Endodermal cell (in vitro differentiated cells): ENCODE measurements at regions not wholly inside any gene's neighbourhood (a gene's known extent, or its start where the extent isn't known, plus 50 kb on each side); places are given as distances from the start of the nearest gene placed in this dataset.

ENCODE experiments used
- DNase-seq: peaks from one replicate; pipeline ENCODE4 v3.0.0-alpha.2; 2017
- H3K27ac ChIP-seq: 2 replicates; pipeline ENCODE4 v1.5.1; 2013; ENCODE audit warnings: mild to moderate bottlenecking, low read depth, low read length, moderate library complexity
- H3K27me3 ChIP-seq: 2 replicates; pipeline ENCODE4 v1.6.1; 2013; ENCODE audit warnings: mild to moderate bottlenecking, low read length, moderate library complexity; ENCODE audit not compliant: insufficient read depth, control insufficient read depth, poor library complexity, severe bottlenecking
- H3K36me3 ChIP-seq: 2 replicates; pipeline ENCODE4 v1.7.0; 2013; ENCODE audit warnings: mild to moderate bottlenecking, low read length, moderate library complexity; ENCODE audit not compliant: control insufficient read depth, insufficient read depth
- H3K4me1 ChIP-seq: one replicate; pipeline ENCODE4 v1.7.0; 2013; ENCODE audit warnings: low read length; ENCODE audit not compliant: control insufficient read depth, insufficient read depth
- H3K4me3 ChIP-seq: 2 replicates; pipeline ENCODE4 v1.5.1; 2013; ENCODE audit warnings: mild to moderate bottlenecking, low read length, moderate library complexity
- H3K9ac ChIP-seq: 2 replicates; pipeline ENCODE4 v1.6.1; 2013; ENCODE audit warnings: mild to moderate bottlenecking, low read length, moderate library complexity; ENCODE audit not compliant: poor library complexity, severe bottlenecking; ENCODE audit errors: extremely low read depth
- H3K9me3 ChIP-seq: 2 replicates; pipeline ENCODE4 v1.6.1; 2013; ENCODE audit warnings: mild to moderate bottlenecking, low read length, moderate library complexity; ENCODE audit not compliant: control insufficient read depth
- H3K27ac Mint-ChIP-seq: 2 replicates; pipeline ENCODE4 v1.8.0; 2020; ENCODE audit warnings: mixed read lengths
- H3K27me3 Mint-ChIP-seq: 2 replicates; pipeline ENCODE4 v1.8.0; 2021; ENCODE audit warnings: mild to moderate bottlenecking, mixed read lengths; ENCODE audit not compliant: insufficient read depth
- H3K36me3 Mint-ChIP-seq: 2 replicates; pipeline ENCODE4 v1.8.0; 2020; ENCODE audit warnings: low read depth, mixed read lengths
- H3K4me1 Mint-ChIP-seq: 2 replicates; pipeline ENCODE4 v1.8.0; 2020; ENCODE audit warnings: mixed read lengths
- H3K4me3 Mint-ChIP-seq: 2 replicates; pipeline ENCODE4 v1.8.0; 2020; ENCODE audit warnings: mild to moderate bottlenecking, moderate library complexity, mixed read lengths
- H3K9me3 Mint-ChIP-seq: 2 replicates; pipeline ENCODE4 v1.8.0; 2020; ENCODE audit warnings: mild to moderate bottlenecking, mixed read lengths
- CTCF ChIP-seq: fragments of 200-600 bp; sonication (generic); conservative IDR thresholded peaks from 2 replicates; pipeline ENCODE4 v1.5.0; 2021; ENCODE audit warnings: antibody characterized with exemption, mild to moderate bottlenecking
- WGBS, 2 experiments: methylation state at CpG; one replicate each; pipeline versions ENCODE4 v1.1.5 to v1.1.7; 2013; ENCODE audit warnings: missing lambda C conversion rate in 2 of 2, mixed read lengths in 1 of 2; ENCODE audit not compliant: insufficient coverage in 1 of 2, insufficient read length in 1 of 2; 5-methylcytosine and 5-hydroxymethylcytosine counted together

GRCh38 chr3:98961161-98962155 is 60.0 kb upstream of the DCBLD2 start:
- no peaks in the 10 kb centered on the region for H3K9me3 ChIP-seq
- no peaks in the 10 kb centered on the region for H3K36me3 ChIP-seq
- DNase-seq: no peak
- no peak overlapping the region for H3K27ac Mint-ChIP-seq
- 94% methylated on average over 2 of the region's 2 CpGs; no CpG with 5 or more reads in 1 of the 2 experiments for WGBS, 2 experiments
- H3K4me1 ChIP-seq: no peaks in the 10 kb centered on the region
- no peaks in the 10 kb centered on the region for H3K36me3 Mint-ChIP-seq
- no peak overlapping the region for H3K4me3 Mint-ChIP-seq
- H3K27me3 Mint-ChIP-seq: no peaks in the 10 kb centered on the region
- no peaks in the 10 kb centered on the region for H3K27me3 ChIP-seq
- no peak overlapping the region for H3K9ac ChIP-seq
- TF ChIP-seq CTCF: no peak
- no peaks in the 10 kb centered on the region for H3K9me3 Mint-ChIP-seq
- H3K4me3 ChIP-seq: no peak overlapping the region
- H3K27ac ChIP-seq: no peak overlapping the region
- H3K4me1 Mint-ChIP-seq: no peaks in the 10 kb centered on the region

DNA sequence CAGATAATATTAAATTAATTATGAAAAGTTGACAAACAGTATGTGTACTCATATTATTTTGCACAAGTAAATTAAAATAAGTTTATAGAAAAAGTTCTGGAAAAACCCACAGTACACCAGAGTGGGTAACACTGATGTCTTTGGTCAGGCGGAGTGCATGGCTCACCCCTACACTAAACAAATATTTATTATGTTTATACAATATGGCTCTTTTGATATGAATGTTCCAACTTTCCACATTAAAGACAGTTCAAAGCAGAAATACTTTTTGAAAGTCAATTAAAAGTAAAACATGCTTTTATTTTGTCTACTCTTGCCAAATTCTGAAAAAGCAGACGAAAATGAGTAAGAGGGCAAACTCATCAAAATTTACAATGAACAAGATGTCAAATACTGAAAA is 56.2 kb upstream of the DCBLD2 start:
- Mint-ChIP-seq H3K4me1 (peaks cover 4% of the 10 kb centered on the region), H3K36me3 (no peaks in the 10 kb centered on the region), H3K27ac (no peak overlapping the region), H3K4me3 (no peak overlapping the region), H3K9me3 (no peaks in the 10 kb centered on the region), H3K27me3 (no peaks in the 10 kb centered on the region)
- no peak for DNase-seq
- H3K9me3 ChIP-seq: no peaks in the 10 kb centered on the region
- H3K4me3 ChIP-seq: no peak overlapping the region
- WGBS, 2 experiments: 100% methylated on average over 1 of the region's 2 CpGs; no CpG with 5 or more reads in 1 of the 2 experiments
- no peak overlapping the region for H3K27ac ChIP-seq
- no peaks in the 10 kb centered on the region for H3K27me3 ChIP-seq
- no peaks in the 10 kb centered on the region for H3K4me1 ChIP-seq
- H3K36me3 ChIP-seq: no peaks in the 10 kb centered on the region
- no peak overlapping the region for H3K9ac ChIP-seq
- no peak for TF ChIP-seq CTCF

- no peaks in the 10 kb centered on the region for H3K27me3 Mint-ChIP-seq
- no peaks in the 10 kb centered on the region for H3K9me3 Mint-ChIP-seq
- no peaks in the 10 kb centered on the region for H3K9me3 ChIP-seq
- no peak overlapping the region for H3K4me3 Mint-ChIP-seq
- H3K27ac ChIP-seq: no peak overlapping the region
- no peak overlapping the region for H3K27ac Mint-ChIP-seq
- H3K4me1 Mint-ChIP-seq: peaks cover 4% of the 10 kb centered on the region
- no peaks in the 10 kb centered on the region for H3K36me3 ChIP-seq
- H3K4me3 ChIP-seq: no peak overlapping the region
- no peaks in the 10 kb centered on the region for H3K27me3 ChIP-seq
- H3K4me1 ChIP-seq: no peaks in the 10 kb centered on the region
- no peak for DNase-seq
- no peak overlapping the region for H3K9ac ChIP-seq
- no peak for TF ChIP-seq CTCF
- H3K36me3 Mint-ChIP-seq: no peaks in the 10 kb centered on the region
These were observed 54.5 kb upstream of the DCBLD2 start for GRCh38 chr3:98956008-98956407.
